Body of pancreas (tissue), 4 donors: ENCODE measurements at regions not wholly inside any gene's neighbourhood (a gene's known extent, or its start where the extent isn't known, plus 50 kb on each side); places are given as distances from the start of the nearest gene placed in this dataset.

Source experiments
- ATAC-seq: fragments of 150-250 bp; one replicate; pipeline ENCODE4 v1.9.1; 2016
- DNase-seq, 4 donors: peaks; one replicate each; pipeline ENCODE4 v3.0.0-alpha.2; 2019
- H3K27ac ChIP-seq, 4 donors: fragments of 200-600 bp; sonication (generic); 1 replicate in 3 of 4; 2 replicates in 1 of 4; pipeline versions ENCODE4 v1.5.1 to v1.6.1; 2016 to 2019; ENCODE audit warnings: mild to moderate bottlenecking in 1 of 4, mixed read lengths in 1 of 4, moderate library complexity in 1 of 4
- H3K27me3 ChIP-seq, 2 donors: fragments of 200-600 bp; sonication (generic); one replicate each; pipeline ENCODE4 v1.6.0; 2016; ENCODE audit warnings: mild to moderate bottlenecking in 1 of 2
- H3K36me3 ChIP-seq, 2 donors: fragments of 200-600 bp; sonication (generic); replicated peaks in 1 of 2; 2 replicates each; pipeline ENCODE4 v1.5.1; 2016; ENCODE audit warnings: low read depth in 2 of 2; ENCODE audit not compliant: insufficient read depth in 1 of 2
- H3K4me1 ChIP-seq: fragments of 200-600 bp; sonication (generic); one replicate; pipeline ENCODE4 v1.6.0; 2016
- H3K4me3 ChIP-seq, 2 donors: fragments of 200-600 bp; sonication (generic); 1 replicate in 1 of 2; 2 replicates in 1 of 2; pipeline ENCODE4 v1.5.1; 2016 to 2019
- H3K9me3 ChIP-seq, 3 donors: fragments of 200-600 bp; sonication (generic); 1 replicate in 2 of 3; 2 replicates in 1 of 3; pipeline ENCODE4 v1.5.1; 2016
- CTCF ChIP-seq, 7 experiments: fragments of 450-650 bp in 4 of 7; fragments of 200-600 bp in 3 of 7; sonication (generic) in 3 of 7; IDR thresholded peaks; one replicate each; pipeline ENCODE4 v1.5.1; 2016 to 2019; ENCODE audit warnings: antibody characterized with exemption in 7 of 7
- POLR2A ChIP-seq, 3 donors: fragments of 450-650 bp; IDR thresholded peaks; one replicate each; pipeline ENCODE4 v1.6.1; 2016; ENCODE audit warnings: antibody characterized with exemption in 3 of 3, mild to moderate bottlenecking in 2 of 3
- WGBS, 2 donors: methylation state at CpG; one replicate each; pipeline ENCODE4 v1.1.5; 2017; 5-methylcytosine and 5-hydroxymethylcytosine counted together
- intact Hi-C: fragments of 100-400 bp; cut with DNase I; formaldehyde crosslinking; loops from one replicate; pipeline ENCODE4 v1.15.1; 2023

- Histone ChIP-seq H3K27ac (no peak overlapping the region), H3K27me3 (no peaks in the 10 kb centered on the region), H3K36me3 (no peaks in the 10 kb centered on the region), H3K9me3 (no peaks in the 10 kb centered on the region), H3K4me3 (no peak overlapping the region), H3K4me1 (no peaks in the 10 kb centered on the region)
- ATAC-seq (no peak), DNase-seq (no peak)
- intact Hi-C loops, result no loop called here
- TF ChIP-seq CTCF (IDR thresholded peaks at IDR 0.05) (no peak), POLR2A (IDR thresholded peaks at IDR 0.05) (no peak)
- WGBS, 2 donors, result 89 to 94% methylated on average over 9 of the region's 9 CpGs
These were observed 70.7 kb upstream of the RANBP6 start for GRCh38 chr9:6086006-6086655.

GRCh38 chr9:6080154-6080716 lies 64.8 kb upstream of the RANBP6 start:
- Histone ChIP-seq H3K9me3 (no peaks in the 10 kb centered on the region), H3K36me3 (no peaks in the 10 kb centered on the region), H3K27ac (peak overlapping the region; percentile 7 to 75 (median 72)), H3K27me3 (no peaks in the 10 kb centered on the region), H3K4me1 (peaks cover 4% of the 10 kb centered on the region), H3K4me3 (peak overlapping the region in 1 of 2 donors; percentile 28)
- intact Hi-C loops, result no loop called here
- WGBS, 2 donors, result 12 to 31% methylated on average over 18 of the region's 18 CpGs
- ATAC-seq (peak; percentile 100), DNase-seq (peak; percentile 92 to 96 (median 94))
- peak in 4 of 7 experiments; percentile 36 to 59 (median 50) for TF ChIP-seq CTCF (IDR thresholded peaks at IDR 0.05)
- peak in 2 of 3 donors; percentile 38 to 47 for TF ChIP-seq POLR2A (IDR thresholded peaks at IDR 0.05)

GRCh38 chr9:6079386-6079785 lies 64.0 kb upstream of the RANBP6 start:
- no peak for ATAC-seq
- peak overlapping the region in 1 of 4 donors; percentile 69 for H3K27ac ChIP-seq
- intact Hi-C loops, result no loop called here
- no peak for DNase-seq
- H3K9me3 ChIP-seq, result no peaks in the 10 kb centered on the region
- no peaks in the 10 kb centered on the region for H3K36me3 ChIP-seq
- TF ChIP-seq CTCF (IDR thresholded peaks at IDR 0.05), result no peak
- no peak for TF ChIP-seq POLR2A (IDR thresholded peaks at IDR 0.05)
- 89 to 91% methylated on average over 5 of the region's 5 CpGs for WGBS, 2 donors
- no peaks in the 10 kb centered on the region for H3K27me3 ChIP-seq
- H3K4me1 ChIP-seq, result peaks cover 4% of the 10 kb centered on the region
- H3K4me3 ChIP-seq, result no peak overlapping the region

GRCh38 chr9:6078382-6079105 lies 63.1 kb upstream of the RANBP6 start:
- TF ChIP-seq CTCF (IDR thresholded peaks at IDR 0.05) (no peak), POLR2A (IDR thresholded peaks at IDR 0.05) (no peak)
- no peak for ATAC-seq
- 35 to 48% methylated on average over 5 of the region's 5 CpGs for WGBS, 2 donors
- Histone ChIP-seq H3K27ac (no peak overlapping the region), H3K36me3 (no peaks in the 10 kb centered on the region), H3K9me3 (no peaks in the 10 kb centered on the region), H3K27me3 (no peaks in the 10 kb centered on the region), H3K4me3 (no peak overlapping the region), H3K4me1 (peaks cover 4% of the 10 kb centered on the region)
- intact Hi-C loops, result no loop called here
- no peak for DNase-seq
